ENCODE measurements at regions not wholly inside any gene's neighbourhood (a gene's known extent, or its start where the extent isn't known, plus 50 kb on each side); places are given as distances from the start of the nearest gene placed in this dataset.

- Histone ChIP-seq H2AK5ac (ENCODE audit: low read depth, low read length) (no peak overlapping the region), H3K23ac (ENCODE audit: insufficient read length) (no peak overlapping the region), H4K91ac (replicated peaks; ENCODE audit: insufficient read length, low read length) (no peak overlapping the region), H3K79me2 (ENCODE audit: control insufficient read depth in 1 of 2, insufficient read depth in 2 of 2, low read length in 2 of 2) (no peaks in the 10 kb centered on the region), H2BK20ac (ENCODE audit: low read length) (no peak overlapping the region), H3K18ac (ENCODE audit: extremely low read depth, low read length) (no peak overlapping the region), H3K4me1 (replicated peaks in 1 of 4; ENCODE audit: control insufficient read depth in 3 of 4, insufficient read depth in 4 of 4, low read length in 3 of 4) (peaks cover 0 to 12% (median 4%) of the 10 kb centered on the region in 4 experiments; a peak in 4 of 7 replicates), H2BK120ac (replicated peaks; ENCODE audit: low read depth, low read length) (no peak overlapping the region), H4K5ac (ENCODE audit: insufficient read length, low read depth, low read length) (no peak overlapping the region), H3K56ac (replicated peaks; ENCODE audit: insufficient read length, low read depth, low read length) (peak overlapping the region; percentile 36), H4K20me1 (replicated peaks in 1 of 2; ENCODE audit: control insufficient read depth in 1 of 2, insufficient read depth in 2 of 2, low read length in 2 of 2) (no peaks in the 10 kb centered on the region), H3K79me1 (ENCODE audit: low read depth, low read length) (no peaks in the 10 kb centered on the region), H3K4ac (replicated peaks; ENCODE audit: insufficient read length, low read depth, low read length) (no peak overlapping the region), H3K27ac (ENCODE audit: low read depth, low read length) (no peak overlapping the region), H3K9me3 (ENCODE audit: insufficient read depth in 2 of 2, low read depth in 1 of 2, low read length in 1 of 2) (no peaks in the 10 kb centered on the region), H2BK15ac (ENCODE audit: low read length) (no peak overlapping the region), H3K9ac (replicated peaks in 1 of 4; ENCODE audit: extremely low read depth in 1 of 4, low read depth in 3 of 4, low read length in 3 of 4) (no peak overlapping the region), H3K23me2 (ENCODE audit: low read depth, low read length) (no peaks in the 10 kb centered on the region), H3K4me2 (ENCODE audit: insufficient read depth in 1 of 2, low read depth in 2 of 2, low read length in 2 of 2) (no peak overlapping the region), H3K27me3 (replicated peaks in 1 of 4; ENCODE audit: control insufficient read depth in 3 of 4, extremely low read depth in 1 of 4, insufficient read depth in 3 of 4, low read length in 3 of 4) (no peaks in the 10 kb centered on the region), H3K36me3 (ENCODE audit: control insufficient read depth in 2 of 4, insufficient read depth in 4 of 4, low read length in 3 of 4) (no peaks in the 10 kb centered on the region), H3K4me3 (ENCODE audit: extremely low read depth in 1 of 4, insufficient read depth in 2 of 4, low read depth in 3 of 4, low read length in 4 of 4) (no peak overlapping the region), H4K8ac (ENCODE audit: extremely low read depth, insufficient read depth, low read length) (no peak overlapping the region), H2BK12ac (ENCODE audit: low read depth, low read length) (no peak overlapping the region), H2AFZ (ENCODE audit: low read length) (no peak overlapping the region), H2BK5ac (ENCODE audit: low read depth, low read length) (no peak overlapping the region), H3K14ac (ENCODE audit: insufficient read length) (no peak overlapping the region)
- WGBS, 2 experiments (ENCODE audit: extremely low coverage in 1 of 2, insufficient coverage in 1 of 2, insufficient read length in 1 of 2, insufficient replicate concordance in 2 of 2, low coverage in 1 of 2, low lambda C conversion rate in 2 of 2, missing lambda C conversion rate in 1 of 2) = 89% methylated on average over 3 of the region's 3 CpGs; no CpG with 5 or more reads in 1 of the 2 experiments
- CTCF ChIA-PET (ENCODE audit: partially characterized antibody) = interaction anchor here (0.6 to 1.2 kb wide), 3 partner anchors 118 to 248 kb away, joined by 3 to 4 read pairs (median 3); no protein-coding TSS in a partner anchor
- DNase-seq (ENCODE audit: low read depth in 1 of 2, low spot score in 2 of 2) = no peak
- no peak for FAIRE-seq
- POLR2A ChIA-PET (ENCODE audit: partially characterized antibody) = no interaction called here
- no peak for TF ChIP-seq SP2 (IDR thresholded peaks at IDR 0.05; ENCODE audit: low read length)
- no peak for TF ChIP-seq TEAD4 (IDR thresholded peaks at IDR 0.05; ENCODE audit: low read depth, low read length)
- no peak for TF ChIP-seq PHF8 (conservative IDR thresholded peaks at IDR 0.05; ENCODE audit: low read depth, low read length)
- no peak for TF ChIP-seq CTCF (IDR thresholded peaks at IDR 0.05; ENCODE audit: control extremely low read depth in 1 of 3, insufficient read depth in 1 of 3, low read depth in 1 of 3, low read length in 3 of 3)
- TF ChIP-seq BRCA1 (IDR thresholded peaks at IDR 0.05; ENCODE audit: low read depth, low read length) = no peak
- TF ChIP-seq KDM4A (IDR thresholded peaks at IDR 0.05; ENCODE audit: low read depth, low read length, severe bottlenecking) = no peak
- TF ChIP-seq JUND (IDR thresholded peaks at IDR 0.05; ENCODE audit: low read length) = no peak
- TF ChIP-seq ATF3 (IDR thresholded peaks at IDR 0.05; ENCODE audit: insufficient read depth, low read depth, low read length) = no peak
- no peak for TF ChIP-seq CEBPB (IDR thresholded peaks at IDR 0.05; ENCODE audit: low read depth, low read length)
- TF ChIP-seq NANOG (IDR thresholded peaks at IDR 0.05; ENCODE audit: insufficient read depth, low read depth, low read length, poor library complexity, severe bottlenecking) = no peak
- no peak for TF ChIP-seq SUZ12 (IDR thresholded peaks at IDR 0.05; ENCODE audit: low read length)
Observed at GRCh38 chr12:115201966-115202365, 518.0 kb upstream of the TBX3 start.

All from H1 (cell line).